HFFc6 (cell line): ENCODE measurements at regions not wholly inside any gene's neighbourhood (a gene's known extent, or its start where the extent isn't known, plus 50 kb on each side); places are given as distances from the start of the nearest gene placed in this dataset.

Experiments used
- DNase-seq: peaks from one replicate; pipeline ENCODE4 v3.0.0-alpha.2; 2018
- H3K27ac Mint-ChIP-seq: 2 replicates; pipeline ENCODE4 v1.8.0; 2020; ENCODE audit warnings: mild to moderate bottlenecking, mixed read lengths
- H3K27me3 Mint-ChIP-seq: 2 replicates; pipeline ENCODE4 v1.8.0; 2021; ENCODE audit warnings: mild to moderate bottlenecking, moderate library complexity, mixed read lengths; ENCODE audit not compliant: insufficient read depth
- H3K36me3 Mint-ChIP-seq: 2 replicates; pipeline ENCODE4 v1.8.0; 2021; ENCODE audit warnings: low read depth, mixed read lengths
- H3K4me1 Mint-ChIP-seq: 2 replicates; pipeline ENCODE4 v1.8.0; 2020; ENCODE audit warnings: low read depth, mixed read lengths
- H3K4me3 Mint-ChIP-seq: 2 replicates; pipeline ENCODE4 v1.8.0; 2020; ENCODE audit warnings: mild to moderate bottlenecking, moderate library complexity, mixed read lengths
- H3K9me3 Mint-ChIP-seq: 2 replicates; pipeline ENCODE4 v1.8.0; 2020; ENCODE audit warnings: mild to moderate bottlenecking, mixed read lengths
- CTCF ChIP-seq: fragments of 200-600 bp; sonication (generic); IDR thresholded peaks from 2 replicates; pipeline ENCODE4 v1.5.0; 2021; ENCODE audit warnings: antibody characterized with exemption, mild to moderate bottlenecking

- H3K4me1 Mint-ChIP-seq: no peaks in the 10 kb centered on the region
- TF ChIP-seq CTCF: no peak
- H3K9me3 Mint-ChIP-seq: no peaks in the 10 kb centered on the region; the same call in 1 of the 2 replicates
- no peak overlapping the region for H3K4me3 Mint-ChIP-seq
- DNase-seq: no peak
- no peaks in the 10 kb centered on the region for H3K36me3 Mint-ChIP-seq
- no peak overlapping the region for H3K27ac Mint-ChIP-seq
- H3K27me3 Mint-ChIP-seq: no peaks in the 10 kb centered on the region; the same call in none of the 2 replicates
Measured at GRCh38 chr15:47959617-47960413, 161.0 kb upstream of the SLC24A5 start.

DNA sequence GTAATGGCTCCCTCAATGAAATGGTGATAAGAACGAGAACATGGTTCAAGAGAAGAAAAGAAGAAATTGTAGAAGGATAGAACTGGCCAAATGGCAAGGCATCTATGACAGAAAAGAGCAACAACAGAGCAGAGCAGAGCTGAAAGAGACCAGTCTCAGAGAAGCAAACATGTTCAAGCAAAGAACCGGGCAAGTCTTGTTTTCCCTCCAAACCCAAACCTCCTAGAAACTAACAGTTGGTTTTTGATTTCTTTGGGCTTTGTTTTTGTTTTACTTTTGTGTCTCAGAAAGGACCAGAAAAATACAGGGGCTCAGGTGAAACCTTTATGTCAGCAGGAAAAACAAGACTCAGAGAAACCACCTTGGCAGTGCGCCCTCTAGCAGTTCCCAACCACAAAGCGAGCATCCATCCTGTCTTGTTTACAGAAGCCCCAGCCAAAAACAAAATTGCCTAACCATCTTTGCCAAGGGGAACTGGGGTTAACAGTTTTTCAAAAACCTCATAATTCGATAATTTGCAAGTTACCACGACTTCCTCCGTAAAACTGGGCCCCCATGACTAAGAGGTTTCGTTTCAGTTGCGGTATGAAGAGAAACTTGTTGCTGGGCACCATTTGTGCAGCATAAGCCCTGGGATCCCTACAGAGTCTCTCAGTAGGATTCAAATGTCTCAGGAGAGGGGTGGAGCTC is 159.2 kb upstream of the SLC24A5 start:
- H3K9me3 Mint-ChIP-seq: no peaks in the 10 kb centered on the region; the same call in 1 of the 2 replicates
- no peak for DNase-seq
- peaks cover 5% of the 10 kb centered on the region for H3K27me3 Mint-ChIP-seq
- no peaks in the 10 kb centered on the region for H3K4me1 Mint-ChIP-seq
- no peak overlapping the region for H3K27ac Mint-ChIP-seq
- TF ChIP-seq CTCF: no peak
- no peaks in the 10 kb centered on the region for H3K36me3 Mint-ChIP-seq
- no peak overlapping the region for H3K4me3 Mint-ChIP-seq

DNA sequence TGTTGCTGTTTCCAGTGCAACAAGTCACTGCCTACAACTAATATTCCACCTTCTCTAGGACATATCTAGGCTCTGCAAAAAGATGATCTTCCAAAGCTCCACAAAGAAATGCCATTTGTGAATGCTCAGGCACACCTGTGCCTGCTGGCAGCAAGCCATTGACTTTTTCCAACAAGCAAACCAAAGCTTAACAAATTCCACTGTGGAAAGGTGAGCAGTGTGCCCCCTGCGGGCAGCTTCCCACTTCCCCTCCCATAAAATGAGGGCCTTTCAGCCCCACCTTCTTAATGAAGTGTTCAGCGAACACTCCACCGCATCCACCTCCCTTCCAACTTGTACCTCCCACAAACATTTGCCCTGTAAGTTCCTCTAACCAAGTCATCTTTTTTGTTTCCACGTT is 157.5 kb upstream of the SLC24A5 start:
- TF ChIP-seq CTCF: no peak
- peaks cover 9% of the 10 kb centered on the region for H3K27me3 Mint-ChIP-seq

DNA sequence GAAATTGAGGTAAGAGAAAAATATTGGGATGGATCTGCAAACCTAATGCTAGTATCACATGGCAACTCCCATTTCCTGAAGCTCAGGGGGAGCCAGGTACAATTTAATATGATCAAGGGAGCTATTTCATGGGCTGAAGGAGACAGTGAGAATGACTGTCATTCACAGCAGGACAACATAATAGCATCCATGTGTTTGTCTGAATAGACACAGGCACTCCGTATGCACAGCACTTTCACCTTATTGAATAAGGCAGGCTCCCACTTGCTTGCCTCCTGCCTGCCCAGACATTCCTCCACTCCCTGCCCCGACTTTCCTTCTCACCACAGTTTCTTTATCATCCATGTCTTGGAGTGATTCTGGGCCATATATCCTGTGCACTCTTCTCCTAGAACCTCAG is 156.6 kb upstream of the SLC24A5 start:
- Mint-ChIP-seq H3K27me3 (peaks cover 9% of the 10 kb centered on the region), H3K36me3 (no peaks in the 10 kb centered on the region), H3K4me3 (no peak overlapping the region), H3K4me1 (no peaks in the 10 kb centered on the region), H3K9me3 (no peaks in the 10 kb centered on the region), H3K27ac (no peak overlapping the region)
- TF ChIP-seq CTCF: no peak
- DNase-seq: no peak

More for the DNA sequence above, 157.5 kb upstream of the SLC24A5 start:
- H3K4me1 Mint-ChIP-seq: no peaks in the 10 kb centered on the region
- H3K36me3 Mint-ChIP-seq: no peaks in the 10 kb centered on the region
- no peak overlapping the region for H3K4me3 Mint-ChIP-seq
- no peak overlapping the region for H3K27ac Mint-ChIP-seq
- H3K9me3 Mint-ChIP-seq: no peaks in the 10 kb centered on the region
- DNase-seq: no peak

- no peaks in the 10 kb centered on the region for H3K9me3 Mint-ChIP-seq
- no peak for DNase-seq
- H3K4me1 Mint-ChIP-seq: no peaks in the 10 kb centered on the region
- H3K36me3 Mint-ChIP-seq: no peaks in the 10 kb centered on the region
- TF ChIP-seq CTCF: no peak
- no peak overlapping the region for H3K4me3 Mint-ChIP-seq
- no peak overlapping the region for H3K27ac Mint-ChIP-seq
- H3K27me3 Mint-ChIP-seq: peaks cover 9% of the 10 kb centered on the region
Measured at GRCh38 chr15:47965297-47965696, 155.5 kb upstream of the SLC24A5 start.
